ENCODE measurements at regions not wholly inside any gene's neighbourhood (a gene's known extent, or its start where the extent isn't known, plus 50 kb on each side); places are given as distances from the start of the nearest gene placed in this dataset.

GRCh38 chr9:86166546-86166945 is 67.2 kb upstream of the GOLM1 start (continued):
- TF ChIP-seq, protein P1, sequence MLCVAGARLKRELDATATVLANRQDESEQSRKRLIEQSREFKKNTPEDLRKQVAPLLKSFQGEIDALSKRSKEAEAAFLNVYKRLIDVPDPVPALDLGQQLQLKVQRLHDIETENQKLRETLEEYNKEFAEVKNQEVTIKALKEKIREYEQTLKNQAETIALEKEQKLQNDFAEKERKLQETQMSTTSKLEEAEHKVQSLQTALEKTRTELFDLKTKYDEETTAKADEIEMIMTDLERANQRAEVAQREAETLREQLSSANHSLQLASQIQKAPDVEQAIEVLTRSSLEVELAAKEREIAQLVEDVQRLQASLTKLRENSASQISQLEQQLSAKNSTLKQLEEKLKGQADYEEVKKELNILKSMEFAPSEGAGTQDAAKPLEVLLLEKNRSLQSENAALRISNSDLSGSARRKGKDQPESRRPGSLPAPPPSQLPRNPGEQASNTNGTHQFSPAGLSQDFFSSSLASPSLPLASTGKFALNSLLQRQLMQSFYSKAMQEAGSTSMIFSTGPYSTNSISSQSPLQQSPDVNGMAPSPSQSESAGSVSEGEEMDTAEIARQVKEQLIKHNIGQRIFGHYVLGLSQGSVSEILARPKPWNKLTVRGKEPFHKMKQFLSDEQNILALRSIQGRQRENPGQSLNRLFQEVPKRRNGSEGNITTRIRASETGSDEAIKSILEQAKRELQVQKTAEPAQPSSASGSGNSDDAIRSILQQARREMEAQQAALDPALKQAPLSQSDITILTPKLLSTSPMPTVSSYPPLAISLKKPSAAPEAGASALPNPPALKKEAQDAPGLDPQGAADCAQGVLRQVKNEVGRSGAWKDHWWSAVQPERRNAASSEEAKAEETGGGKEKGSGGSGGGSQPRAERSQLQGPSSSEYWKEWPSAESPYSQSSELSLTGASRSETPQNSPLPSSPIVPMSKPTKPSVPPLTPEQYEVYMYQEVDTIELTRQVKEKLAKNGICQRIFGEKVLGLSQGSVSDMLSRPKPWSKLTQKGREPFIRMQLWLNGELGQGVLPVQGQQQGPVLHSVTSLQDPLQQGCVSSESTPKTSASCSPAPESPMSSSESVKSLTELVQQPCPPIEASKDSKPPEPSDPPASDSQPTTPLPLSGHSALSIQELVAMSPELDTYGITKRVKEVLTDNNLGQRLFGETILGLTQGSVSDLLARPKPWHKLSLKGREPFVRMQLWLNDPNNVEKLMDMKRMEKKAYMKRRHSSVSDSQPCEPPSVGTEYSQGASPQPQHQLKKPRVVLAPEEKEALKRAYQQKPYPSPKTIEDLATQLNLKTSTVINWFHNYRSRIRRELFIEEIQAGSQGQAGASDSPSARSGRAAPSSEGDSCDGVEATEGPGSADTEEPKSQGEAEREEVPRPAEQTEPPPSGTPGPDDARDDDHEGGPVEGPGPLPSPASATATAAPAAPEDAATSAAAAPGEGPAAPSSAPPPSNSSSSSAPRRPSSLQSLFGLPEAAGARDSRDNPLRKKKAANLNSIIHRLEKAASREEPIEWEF (IDR thresholded peaks at IDR 0.05; ENCODE audit: insufficient replicate concordance, low read depth, low read length): no peak
- TF ChIP-seq KDM1A (IDR thresholded peaks at IDR 0.05; ENCODE audit: borderline replicate concordance) (no peak), ZNF217 (IDR thresholded peaks at IDR 0.05) (no peak), SMAD5 (IDR thresholded peaks at IDR 0.05; ENCODE audit: low read depth) (no peak), CBX3 (IDR thresholded peaks at IDR 0.05; ENCODE audit: borderline replicate concordance, low read depth) (no peak)

GRCh38 chr9:86163503-86163902 is 64.1 kb upstream of the GOLM1 start:
- Histone ChIP-seq H3K36me3 (ENCODE audit: control insufficient read depth in 2 of 2, insufficient read depth in 2 of 2, low read length in 1 of 2) (no peaks in the 10 kb centered on the region), H3K4me3 (no peak overlapping the region), H3K4me2 (ENCODE audit: control insufficient read depth, insufficient read depth) (no peak overlapping the region), H4K20me1 (ENCODE audit: control insufficient read depth, insufficient read depth) (no peaks in the 10 kb centered on the region), H3K27ac (ENCODE audit: control insufficient read depth, insufficient read depth) (no peak overlapping the region), H3K79me2 (ENCODE audit: control insufficient read depth, insufficient read depth, low read length) (no peaks in the 10 kb centered on the region), H3K9ac (ENCODE audit: control insufficient read depth, insufficient read depth, low read length) (no peak overlapping the region), H3K4me1 (ENCODE audit: control insufficient read depth, insufficient read depth, low read length) (no peaks in the 10 kb centered on the region), H3K9me3 (replicated peaks; ENCODE audit: control insufficient read depth, insufficient read depth, low read length) (no peaks in the 10 kb centered on the region; the same call in 2 of the 3 replicates), H3K27me3 (replicated peaks in 1 of 2; ENCODE audit: control insufficient read depth in 2 of 2, insufficient read depth in 2 of 2, low read length in 1 of 2) (no peaks in the 10 kb centered on the region), H2AFZ (ENCODE audit: control insufficient read depth, low read depth, low read length) (no peak overlapping the region)
- ChIA-PET RAD21 (ENCODE audit: unreplicated experiment) (no interaction called here), POLR2A (no interaction called here), SMC1A (ENCODE audit: uncharacterized antibody, unreplicated experiment) (no interaction called here), CTCF (no interaction called here)
- ATAC-seq (no peak), FAIRE-seq (no peak), DNase-seq (ENCODE audit: low read depth, low spot score) (no peak)
- WGBS (ENCODE audit: insufficient coverage, insufficient replicate concordance, low lambda C conversion rate, missing lambda C conversion rate): 54% methylated on average over 4 of the region's 4 CpGs
- in situ Hi-C loops (cut with MboI) (no loop called here), intact Hi-C loops (cut with micrococcal nuclease; ENCODE audit: unreplicated experiment) (no loop called here)
- no TSS peak for BruUV-seq (replicated peaks)
- TF ChIP-seq CHD2 (IDR thresholded peaks at IDR 0.05; ENCODE audit: borderline replicate concordance, low read depth, low read length) (no peak), CREM (IDR thresholded peaks at IDR 0.05; ENCODE audit: low read depth) (no peak), SMAD5 (IDR thresholded peaks at IDR 0.05; ENCODE audit: low read depth) (no peak), SREBF2 (IDR thresholded peaks at IDR 0.05; ENCODE audit: low read length) (no peak), WRNIP1 (IDR thresholded peaks at IDR 0.05; ENCODE audit: borderline replicate concordance, low read depth, low read length) (no peak), ZNF274 (IDR thresholded peaks at IDR 0.05; ENCODE audit: insufficient read depth, insufficient read length) (no peak), KAT2A (conservative IDR thresholded peaks at IDR 0.05; ENCODE audit: control insufficient read depth, low read depth, low read length) (no peak), POLR2AphosphoS5 (IDR thresholded peaks at IDR 0.05; ENCODE audit: low read length) (no peak), RFX5 (IDR thresholded peaks at IDR 0.05; ENCODE audit: low read depth, low read length) (no peak), EGR1 (IDR thresholded peaks at IDR 0.05; ENCODE audit: borderline replicate concordance in 1 of 2, low read depth in 2 of 2, low read length in 2 of 2) (no peak), EZH2 (IDR thresholded peaks at IDR 0.05; ENCODE audit: borderline replicate concordance, control insufficient read depth, low read depth, low read length) (no peak), KLF5 (IDR thresholded peaks at IDR 0.05; ENCODE audit: partially characterized antibody) (no peak), CBFB (IDR thresholded peaks at IDR 0.05; ENCODE audit: low read depth) (no peak), POU2F2 (IDR thresholded peaks at IDR 0.05; ENCODE audit: borderline replicate concordance, low read depth, low read length) (no peak)

Measured in GM12878 (cell line).